HG02623 (cell line): ENCODE measurements at regions not wholly inside any gene's neighbourhood (a gene's known extent, or its start where the extent isn't known, plus 50 kb on each side); places are given as distances from the start of the nearest gene placed in this dataset.

Experiments
- ATAC-seq: cut with Tn5 transposase; IDR thresholded peaks from one replicate; pipeline ENCODE4 v1.9.1; 2021; ENCODE audit warnings: moderate library complexity; ENCODE audit not compliant: unreplicated experiment

DNA sequence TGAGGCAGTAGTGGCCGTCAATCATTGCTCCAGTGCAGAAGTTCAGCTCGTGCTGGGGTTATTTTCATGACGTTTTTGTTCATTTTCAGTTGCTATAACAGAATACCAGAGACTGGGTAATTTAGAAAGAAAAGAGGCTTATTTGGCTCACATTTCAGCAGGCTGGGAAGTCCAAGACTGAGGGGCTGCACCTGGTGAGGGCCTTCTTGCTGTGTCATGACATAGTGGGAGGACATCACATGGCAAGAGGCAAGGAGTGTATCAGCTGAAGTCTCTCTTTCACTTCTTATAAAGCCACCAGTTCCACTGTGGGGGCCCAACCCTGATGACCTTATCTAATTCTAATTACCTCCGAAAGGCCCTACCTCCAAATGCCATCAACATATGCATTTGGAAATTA, 58.0 kb upstream of the DPP10 start:
- ATAC-seq, result no peak

DNA sequence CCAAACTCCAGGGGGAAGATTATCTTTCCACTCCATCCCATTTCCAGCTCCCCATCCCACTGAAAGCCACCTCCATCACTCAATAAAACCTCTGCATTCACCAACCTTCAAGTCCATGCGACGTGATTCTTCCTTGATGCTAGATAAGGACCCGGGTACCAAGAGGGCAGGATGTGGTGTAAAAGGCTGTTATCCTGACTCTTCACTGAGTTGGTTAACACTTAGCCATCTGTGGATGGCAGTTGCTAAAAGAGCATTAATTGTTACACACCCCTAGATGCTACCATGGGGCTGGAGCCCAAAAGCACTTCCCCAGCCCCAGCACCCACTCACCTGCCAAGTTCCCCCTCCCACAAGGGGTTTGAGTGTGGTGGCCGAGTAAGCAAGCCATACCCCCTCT, 53.4 kb upstream of the DPP10 start:
- ATAC-seq, result no peak
